ENCODE measurements at regions not wholly inside any gene's neighbourhood (a gene's known extent, or its start where the extent isn't known, plus 50 kb on each side); places are given as distances from the start of the nearest gene placed in this dataset.

- TF ChIP-seq POLR2A (IDR thresholded peaks at IDR 0.05) (no peak), CTCF (IDR thresholded peaks at IDR 0.05 in 8 of 11, conservative IDR thresholded peaks at IDR 0.05 in 3 of 11) (no peak)
These were observed 182.0 kb upstream of the ARHGAP20 start for GRCh38 chr11:110894224-110894623.

All from spleen (tissue), 7 donors.